Progenitor cell of endocrine pancreas (in vitro differentiated cells): ENCODE measurements at regions not wholly inside any gene's neighbourhood (a gene's known extent, or its start where the extent isn't known, plus 50 kb on each side); places are given as distances from the start of the nearest gene placed in this dataset.

Experiments
- DNase-seq: peaks from one replicate; pipeline ENCODE4 v3.0.0; 2021; ENCODE audit warnings: low spot score; ENCODE audit not compliant: unreplicated experiment
- H3K27ac Mint-ChIP-seq: 2 replicates; pipeline ENCODE4 v1.8.0; 2021; ENCODE audit warnings: mild to moderate bottlenecking, moderate library complexity, mixed read lengths
- H3K27me3 Mint-ChIP-seq: 2 replicates; pipeline ENCODE4 v1.8.0; 2021; ENCODE audit warnings: mixed read lengths
- H3K36me3 Mint-ChIP-seq: 2 replicates; pipeline ENCODE4 v1.8.0; 2022; ENCODE audit warnings: mixed read lengths; ENCODE audit not compliant: insufficient read depth
- H3K4me1 Mint-ChIP-seq: 2 replicates; pipeline ENCODE4 v1.8.0; 2021; ENCODE audit warnings: low read depth, mixed read lengths
- H3K4me3 Mint-ChIP-seq: 2 replicates; pipeline ENCODE4 v1.8.0; 2021; ENCODE audit warnings: low read depth, mild to moderate bottlenecking, moderate library complexity, mixed read lengths
- H3K9me3 Mint-ChIP-seq: 2 replicates; pipeline ENCODE4 v1.8.0; 2021; ENCODE audit warnings: low read depth, mixed read lengths
- TF ChIP-seq, protein P1 (sequence below): fragments of 200-600 bp; sonication (generic); IDR thresholded peaks from one replicate; pipeline ENCODE4 v1.5.0; 2021; ENCODE audit warnings: antibody characterized with exemption, mild to moderate bottlenecking; ENCODE audit not compliant: unreplicated experiment

DNA sequence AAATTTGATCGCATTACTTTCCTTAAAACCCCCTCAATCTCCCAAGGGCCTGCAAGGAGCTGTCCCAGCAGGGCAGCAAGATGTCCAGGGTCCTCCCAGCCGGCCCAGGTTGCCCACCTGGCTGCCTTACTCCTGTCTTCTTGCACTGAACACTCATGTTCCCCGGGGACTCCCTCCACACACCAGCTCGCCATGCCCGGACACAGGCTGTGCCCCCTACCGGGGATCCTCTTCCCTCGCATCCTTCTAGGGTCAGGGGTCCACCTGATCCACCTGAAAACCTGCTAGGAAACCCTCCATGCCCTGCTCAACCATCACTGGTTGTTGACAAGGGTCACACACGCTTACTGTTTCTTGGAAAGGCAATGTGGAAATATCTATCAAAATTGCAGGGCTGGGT, 172.0 kb upstream of the MSX2 start:
- TF ChIP-seq, protein P1, sequence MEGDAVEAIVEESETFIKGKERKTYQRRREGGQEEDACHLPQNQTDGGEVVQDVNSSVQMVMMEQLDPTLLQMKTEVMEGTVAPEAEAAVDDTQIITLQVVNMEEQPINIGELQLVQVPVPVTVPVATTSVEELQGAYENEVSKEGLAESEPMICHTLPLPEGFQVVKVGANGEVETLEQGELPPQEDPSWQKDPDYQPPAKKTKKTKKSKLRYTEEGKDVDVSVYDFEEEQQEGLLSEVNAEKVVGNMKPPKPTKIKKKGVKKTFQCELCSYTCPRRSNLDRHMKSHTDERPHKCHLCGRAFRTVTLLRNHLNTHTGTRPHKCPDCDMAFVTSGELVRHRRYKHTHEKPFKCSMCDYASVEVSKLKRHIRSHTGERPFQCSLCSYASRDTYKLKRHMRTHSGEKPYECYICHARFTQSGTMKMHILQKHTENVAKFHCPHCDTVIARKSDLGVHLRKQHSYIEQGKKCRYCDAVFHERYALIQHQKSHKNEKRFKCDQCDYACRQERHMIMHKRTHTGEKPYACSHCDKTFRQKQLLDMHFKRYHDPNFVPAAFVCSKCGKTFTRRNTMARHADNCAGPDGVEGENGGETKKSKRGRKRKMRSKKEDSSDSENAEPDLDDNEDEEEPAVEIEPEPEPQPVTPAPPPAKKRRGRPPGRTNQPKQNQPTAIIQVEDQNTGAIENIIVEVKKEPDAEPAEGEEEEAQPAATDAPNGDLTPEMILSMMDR, result no peak
- Mint-ChIP-seq H3K9me3 (no peaks in the 10 kb centered on the region), H3K27me3 (peaks cover 13% of the 10 kb centered on the region), H3K27ac (no peak overlapping the region), H3K4me3 (no peak overlapping the region), H3K4me1 (peaks cover 17% of the 10 kb centered on the region), H3K36me3 (no peaks in the 10 kb centered on the region)
- DNase-seq, result no peak

DNA sequence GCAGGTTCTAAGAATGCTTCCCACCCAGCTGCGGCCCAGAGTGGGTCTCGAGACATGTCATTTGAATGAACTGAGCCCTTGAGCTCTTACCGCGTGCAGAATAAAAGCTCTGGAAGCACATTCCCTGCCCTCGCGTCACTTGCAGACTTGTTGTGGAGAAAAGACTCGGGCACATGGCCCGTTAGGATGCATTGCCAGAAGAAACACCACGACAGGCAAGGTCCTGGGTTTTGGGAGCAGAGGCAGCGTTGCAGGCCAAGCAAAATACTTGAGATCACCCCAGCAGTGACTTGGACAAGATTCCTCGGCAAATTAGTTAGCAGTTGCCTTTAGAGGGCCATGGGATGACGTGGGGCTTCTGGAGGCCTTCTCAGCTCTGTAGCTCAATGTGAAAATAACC, 170.8 kb upstream of the MSX2 start:
- H3K4me3 Mint-ChIP-seq, result no peak overlapping the region
- H3K36me3 Mint-ChIP-seq, result no peaks in the 10 kb centered on the region
- H3K4me1 Mint-ChIP-seq, result peaks cover 17% of the 10 kb centered on the region
- TF ChIP-seq, protein P1, result no peak
- peaks cover 12% of the 10 kb centered on the region for H3K27me3 Mint-ChIP-seq
- no peak for DNase-seq
- H3K9me3 Mint-ChIP-seq, result no peaks in the 10 kb centered on the region
- H3K27ac Mint-ChIP-seq, result no peak overlapping the region

DNA sequence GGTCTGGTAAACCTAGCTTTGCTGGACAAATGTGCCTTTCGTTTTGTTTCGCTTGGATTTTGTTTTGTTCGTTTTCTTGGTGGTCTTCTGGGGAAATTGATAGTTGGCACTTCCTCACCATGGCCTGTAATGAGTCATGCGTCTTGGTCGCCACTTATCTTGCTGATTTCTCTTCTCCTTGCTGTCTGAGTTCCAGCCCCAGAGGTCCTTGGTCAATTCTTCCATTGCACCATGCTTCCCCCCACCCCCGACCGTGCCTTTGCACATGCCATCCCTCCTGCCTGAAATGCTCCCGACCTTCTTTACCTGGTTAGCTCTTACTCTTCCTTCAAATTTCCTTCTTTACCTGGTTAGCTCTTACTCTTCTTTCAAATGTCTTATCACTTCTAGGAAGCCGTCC, 168.7 kb upstream of the MSX2 start:
- DNase-seq, result no peak
- TF ChIP-seq, protein P1, result no peak
- no peak overlapping the region for H3K27ac Mint-ChIP-seq
- H3K4me3 Mint-ChIP-seq, result no peak overlapping the region
- peaks cover 8% of the 10 kb centered on the region for H3K4me1 Mint-ChIP-seq
- no peaks in the 10 kb centered on the region for H3K9me3 Mint-ChIP-seq
- H3K27me3 Mint-ChIP-seq, result peaks cover 20% of the 10 kb centered on the region
- H3K36me3 Mint-ChIP-seq, result no peaks in the 10 kb centered on the region

DNA sequence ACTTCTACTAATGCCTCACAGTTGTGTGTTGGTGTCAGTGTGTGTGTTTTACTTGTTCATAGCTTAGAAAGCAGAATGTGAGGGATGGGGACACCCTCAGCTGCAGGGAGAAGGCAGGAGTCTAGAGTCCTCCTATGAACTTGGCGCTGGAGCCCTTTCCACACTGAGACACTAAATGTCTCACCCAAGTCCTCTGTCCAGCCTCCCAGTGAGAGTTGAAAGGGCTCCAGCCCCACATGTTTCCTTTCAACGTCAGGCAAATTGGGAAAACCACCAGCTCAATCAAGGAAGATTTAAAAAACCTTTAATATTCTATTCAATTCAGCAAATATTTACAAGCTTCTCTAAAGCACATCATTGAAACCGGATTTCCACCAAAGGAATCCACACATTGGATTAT, 167.6 kb upstream of the MSX2 start:
- no peak for DNase-seq
- Mint-ChIP-seq H3K36me3 (no peaks in the 10 kb centered on the region), H3K4me1 (peaks cover 1% of the 10 kb centered on the region), H3K27me3 (peaks cover 25% of the 10 kb centered on the region), H3K9me3 (no peaks in the 10 kb centered on the region), H3K27ac (no peak overlapping the region), H3K4me3 (no peak overlapping the region)
- TF ChIP-seq, protein P1, result no peak

DNA sequence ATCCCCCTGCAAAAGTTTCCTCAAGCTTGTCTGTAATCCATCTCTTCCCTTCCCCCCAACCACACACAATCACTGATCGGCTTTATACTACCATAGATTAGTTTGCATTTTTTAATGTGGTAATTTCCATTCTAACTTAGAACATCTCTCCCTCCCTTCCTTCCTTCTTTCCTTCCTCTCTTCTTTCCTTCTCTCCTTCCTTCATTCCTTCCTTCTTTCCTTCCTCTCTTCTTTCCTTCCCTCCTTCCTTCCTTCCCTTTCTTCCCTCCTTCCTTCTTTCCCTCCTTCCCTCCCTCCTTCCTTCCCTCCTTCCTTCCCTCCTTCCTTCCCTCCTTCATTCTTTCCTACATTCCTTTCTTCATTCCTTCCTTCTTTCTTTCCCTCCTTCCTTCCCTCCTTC, 166.2 kb upstream of the MSX2 start:
- Mint-ChIP-seq H3K27me3 (peaks cover 22% of the 10 kb centered on the region), H3K4me3 (no peak overlapping the region), H3K36me3 (no peaks in the 10 kb centered on the region), H3K27ac (no peak overlapping the region), H3K4me1 (peaks cover 1% of the 10 kb centered on the region), H3K9me3 (no peaks in the 10 kb centered on the region)
- no peak for DNase-seq
- TF ChIP-seq, protein P1, result no peak
